WTC11 (cell line): ENCODE measurements at regions not wholly inside any gene's neighbourhood (a gene's known extent, or its start where the extent isn't known, plus 50 kb on each side); places are given as distances from the start of the nearest gene placed in this dataset.

ENCODE experiments used
- CREM ChIP-seq: sonication (generic); formaldehyde crosslinking; IDR thresholded peaks from 2 replicates; pipeline ENCODE4 v1.8.1; 2022; ENCODE audit warnings: mild to moderate bottlenecking, missing genetic modification reagents, moderate library complexity
- ELF4 ChIP-seq: sonication (generic); formaldehyde crosslinking; IDR thresholded peaks from 2 replicates; pipeline ENCODE4 v1.8.1; 2022; ENCODE audit warnings: low read depth, mild to moderate bottlenecking, moderate library complexity, missing genetic modification reagents

DNA sequence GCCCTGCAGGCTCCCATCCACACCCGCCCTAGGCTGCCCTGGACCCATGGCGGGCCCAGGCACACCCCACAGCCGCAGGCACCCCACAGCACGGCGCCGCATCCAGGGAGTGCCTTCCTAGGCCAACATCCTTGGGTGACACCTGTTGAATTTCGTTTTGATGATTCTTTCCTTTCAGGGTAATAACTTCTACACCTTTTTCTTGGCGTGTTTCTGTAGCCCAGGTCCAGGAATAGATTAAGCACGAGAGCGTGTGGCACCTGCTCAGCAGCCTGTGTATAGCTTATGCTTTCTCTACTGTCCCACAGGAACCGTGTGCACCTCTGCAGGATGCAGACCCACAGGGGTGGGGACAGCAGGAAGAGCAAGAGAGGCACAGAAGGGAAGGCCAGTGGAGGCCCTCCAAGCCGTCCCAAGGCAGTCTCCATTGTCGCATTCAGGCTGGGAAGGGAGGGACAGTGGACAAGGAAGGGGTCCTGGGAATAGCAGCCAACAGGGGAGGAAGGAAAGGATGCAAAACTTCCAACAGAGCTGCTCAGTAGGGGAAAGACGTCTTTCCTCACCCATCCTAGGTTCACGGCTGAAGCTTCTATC, 118.1 kb upstream of the AFDN start:
- TF ChIP-seq ELF4 (no peak), CREM (CRISPR knock-in tag) (no peak)
